Left lung (tissue), 4 donors: ENCODE measurements at regions not wholly inside any gene's neighbourhood (a gene's known extent, or its start where the extent isn't known, plus 50 kb on each side); places are given as distances from the start of the nearest gene placed in this dataset.

Source experiments
- ATAC-seq: fragments of 200-7000 bp; cut with Tn5 transposase; one replicate; pipeline ENCODE4 v1.9.1; 2020; ENCODE audit warnings: moderate library complexity
- DNase-seq, 4 donors: peaks; one replicate each; pipeline ENCODE4 v3.0.0-alpha.2; 2013 to 2020
- H3K27ac ChIP-seq, 2 donors: fragments of 200-600 bp; sonication (generic) in 1 of 2; one replicate each; pipeline versions ENCODE4 v1.5.0 to v1.8.0; 2020 to 2021
- H3K27me3 ChIP-seq, 2 donors: fragments of 200-600 bp; sonication (generic) in 1 of 2; one replicate each; pipeline versions ENCODE4 v1.5.0 to v1.8.0; 2020 to 2021
- H3K36me3 ChIP-seq, 2 donors: fragments of 200-600 bp; sonication (generic) in 1 of 2; one replicate each; pipeline versions ENCODE4 v1.5.0 to v1.8.0; 2020 to 2021
- H3K4me1 ChIP-seq, 2 donors: fragments of 200-600 bp; one replicate each; pipeline ENCODE4 v1.8.0; 2021
- H3K4me3 ChIP-seq, 2 donors: fragments of 200-600 bp; sonication (generic) in 1 of 2; one replicate each; pipeline versions ENCODE4 v1.5.0 to v1.8.0; 2020 to 2021; ENCODE audit warnings: mild to moderate bottlenecking in 1 of 2
- H3K9me3 ChIP-seq, 2 donors: fragments of 200-600 bp; sonication (generic) in 1 of 2; one replicate each; pipeline versions ENCODE4 v1.5.0 to v1.8.0; 2020 to 2021
- CTCF ChIP-seq, 2 donors: fragments of 200-600 bp; sonication (generic) in 1 of 2; IDR thresholded peaks; one replicate each; pipeline versions ENCODE4 v1.5.0 to v1.8.0; 2021; ENCODE audit warnings: antibody characterized with exemption in 2 of 2
- intact Hi-C, 2 donors: fragments of 100-400 bp; cut with DNase I; formaldehyde crosslinking; loops; one replicate each; pipeline versions ENCODE4 v1.11.2 to v1.14.2; 2022
- donor health status: DM: no; HTN: yes; CAD: no.
- donor health status: DM: no; HTN: no; CAD: no.

GRCh38 chr2:15687243-15687642 is 95.6 kb downstream of the DDX1 start:
- no peak for ATAC-seq
- Histone ChIP-seq H3K27ac (no peak overlapping the region), H3K9me3 (no peaks in the 10 kb centered on the region), H3K36me3 (no peaks in the 10 kb centered on the region), H3K27me3 (peaks cover 0 to 5% of the 10 kb centered on the region in 2 donors), H3K4me3 (no peak overlapping the region), H3K4me1 (no peaks in the 10 kb centered on the region)
- intact Hi-C loops: no loop called here
- no peak for DNase-seq
- no peak for TF ChIP-seq CTCF (IDR thresholded peaks at IDR 0.05)

- no peak for DNase-seq
Observed at GRCh38 chr2:15687720-15688119, 96.1 kb downstream of the DDX1 start.

GRCh38 chr2:15688924-15689568 is 97.4 kb downstream of the DDX1 start:
- H3K4me3 ChIP-seq: no peak overlapping the region
- no peak overlapping the region for H3K27ac ChIP-seq
- intact Hi-C loops: no loop called here
- ATAC-seq: no peak
- no peaks in the 10 kb centered on the region for H3K36me3 ChIP-seq
- H3K4me1 ChIP-seq: no peaks in the 10 kb centered on the region
- no peaks in the 10 kb centered on the region for H3K9me3 ChIP-seq
- TF ChIP-seq CTCF (IDR thresholded peaks at IDR 0.05): no peak
- H3K27me3 ChIP-seq: peaks cover 0 to 5% of the 10 kb centered on the region in 2 donors
- no peak for DNase-seq

More at GRCh38 chr2:15687720-15688119, 96.1 kb downstream of the DDX1 start:
- TF ChIP-seq CTCF (IDR thresholded peaks at IDR 0.05): no peak
- Histone ChIP-seq H3K27me3 (peaks cover 0 to 5% of the 10 kb centered on the region in 2 donors), H3K4me1 (no peaks in the 10 kb centered on the region), H3K36me3 (no peaks in the 10 kb centered on the region), H3K4me3 (no peak overlapping the region), H3K9me3 (no peaks in the 10 kb centered on the region), H3K27ac (no peak overlapping the region)
- intact Hi-C loops: no loop called here
- no peak for ATAC-seq

- Histone ChIP-seq H3K4me1 (no peaks in the 10 kb centered on the region), H3K27ac (no peak overlapping the region), H3K27me3 (peaks cover 0 to 5% of the 10 kb centered on the region in 2 donors), H3K4me3 (no peak overlapping the region), H3K9me3 (no peaks in the 10 kb centered on the region), H3K36me3 (no peaks in the 10 kb centered on the region)
- ATAC-seq (no peak), DNase-seq (no peak)
- no peak for TF ChIP-seq CTCF (IDR thresholded peaks at IDR 0.05)
- intact Hi-C loops: no loop called here
Observed at GRCh38 chr2:15689654-15690053, 98.0 kb downstream of the DDX1 start.

GRCh38 chr2:15691586-15692310 is 100.1 kb downstream of the DDX1 start:
- no peak for TF ChIP-seq CTCF (IDR thresholded peaks at IDR 0.05)
- intact Hi-C loops: no loop called here
- Histone ChIP-seq H3K27me3 (peaks cover 0 to 5% of the 10 kb centered on the region in 2 donors), H3K4me3 (no peak overlapping the region), H3K4me1 (no peaks in the 10 kb centered on the region), H3K27ac (no peak overlapping the region), H3K36me3 (no peaks in the 10 kb centered on the region), H3K9me3 (no peaks in the 10 kb centered on the region)
- ATAC-seq (no peak), DNase-seq (no peak)
